GM23248 (cell line): ENCODE measurements at regions not wholly inside any gene's neighbourhood (a gene's known extent, or its start where the extent isn't known, plus 50 kb on each side); places are given as distances from the start of the nearest gene placed in this dataset.

Experiments
- EZH2 ChIP-seq: fragments of 200-600 bp; sonication (generic); IDR thresholded peaks from 2 replicates; pipeline ENCODE4 v1.6.1; 2018; ENCODE audit warnings: antibody characterized with exemption, mild to moderate bottlenecking; ENCODE audit not compliant: insufficient read depth, poor library complexity, severe bottlenecking
- EZH2phosphoT487 ChIP-seq: fragments of 200-600 bp; sonication (generic); IDR thresholded peaks from 2 replicates; pipeline ENCODE4 v1.6.1; 2018; ENCODE audit warnings: antibody characterized with exemption, moderate library complexity, mild to moderate bottlenecking, low read depth; ENCODE audit not compliant: insufficient read depth

GRCh38 chrX:40189637-40190036, 91.9 kb upstream of the BCOR start:
- TF ChIP-seq EZH2 (no peak), EZH2phosphoT487 (no peak)
